Activated naive CD4-positive, alpha-beta T cell treated with anti-CD3 and anti-CD28 coated beads for 36 hours (primary cell): ENCODE measurements at regions not wholly inside any gene's neighbourhood (a gene's known extent, or its start where the extent isn't known, plus 50 kb on each side); places are given as distances from the start of the nearest gene placed in this dataset.
A peak's percentile ranks its signal among the peaks of the same experiment; 100 is the strongest.
"Not testable (repeated sequence)": the region's sequence is repeated elsewhere in the genome, so short reads cannot be mapped to it uniquely, and the experiment has no call there.

Experiments
- CTCF ChIA-PET: fragments of 350-600 bp; sonication (Branson Sonifier 250); formaldehyde crosslinking; loops from one replicate; lab custom pipeline; 2021; ENCODE audit warnings: antibody characterized with exemption; lab: Charles Lee
- DNase-seq: peaks from one replicate; pipeline ENCODE4 v3.0.0-alpha.2; 2020
- H3K27ac Mint-ChIP-seq: one replicate; pipeline ENCODE4 v1.8.0; 2021; ENCODE audit warnings: mild to moderate bottlenecking, mixed read lengths
- H3K27me3 Mint-ChIP-seq: one replicate; pipeline ENCODE4 v1.8.0; 2021; ENCODE audit warnings: low read depth, mixed read lengths
- H3K36me3 Mint-ChIP-seq: one replicate; pipeline ENCODE4 v1.8.0; 2021; ENCODE audit warnings: low read depth, mixed read lengths
- H3K4me1 Mint-ChIP-seq: one replicate; pipeline ENCODE4 v1.8.0; 2021; ENCODE audit warnings: low read depth, mixed read lengths
- H3K4me3 Mint-ChIP-seq: one replicate; pipeline ENCODE4 v1.8.0; 2021; ENCODE audit warnings: mild to moderate bottlenecking, moderate library complexity, mixed read lengths
- H3K9me3 Mint-ChIP-seq: one replicate; pipeline ENCODE4 v1.8.0; 2021; ENCODE audit warnings: mixed read lengths
- intact Hi-C: fragments of 100-400 bp; cut with micrococcal nuclease; formaldehyde crosslinking; loops from one replicate; pipeline ENCODE4 v1.15.1; 2023

DNA sequence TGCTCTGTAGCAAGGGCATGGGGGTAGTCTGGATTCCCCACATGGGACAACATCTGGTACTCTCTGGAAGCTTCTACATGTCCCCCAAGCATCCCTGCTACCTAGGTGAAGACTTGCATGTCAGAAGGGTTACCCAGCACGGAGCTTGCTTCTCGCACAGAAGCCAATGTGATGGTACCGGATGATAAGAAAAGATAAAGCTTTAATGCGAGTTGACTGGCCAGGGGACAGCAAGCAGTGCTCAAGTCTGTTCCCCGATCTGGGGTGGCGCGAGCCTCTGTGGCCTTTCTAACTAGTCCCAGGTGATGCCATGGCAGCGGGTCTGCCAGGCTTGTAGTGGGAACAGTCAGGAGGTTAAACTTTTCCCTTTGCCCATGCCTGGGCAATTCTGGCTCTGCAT lies 70.0 kb upstream of the TIAM2 start:
- CTCF ChIA-PET = interaction anchor here (0.6 to 1.8 kb wide), 7 partner anchors 21 to 699 kb away, joined by 3 to 8 read pairs (median 5); no protein-coding TSS in a partner anchor
- H3K36me3 Mint-ChIP-seq = no peaks in the 10 kb centered on the region
- no peaks in the 10 kb centered on the region for H3K27me3 Mint-ChIP-seq
- intact Hi-C loops = loop anchor here (10.0 kb wide), 1 partner anchor 600 kb away; no protein-coding TSS in a partner anchor
- peaks cover 16% of the 10 kb centered on the region for H3K4me1 Mint-ChIP-seq
- no peak overlapping the region for H3K27ac Mint-ChIP-seq
- no peak for DNase-seq
- H3K9me3 Mint-ChIP-seq = no peaks in the 10 kb centered on the region
- no peak overlapping the region for H3K4me3 Mint-ChIP-seq

DNA sequence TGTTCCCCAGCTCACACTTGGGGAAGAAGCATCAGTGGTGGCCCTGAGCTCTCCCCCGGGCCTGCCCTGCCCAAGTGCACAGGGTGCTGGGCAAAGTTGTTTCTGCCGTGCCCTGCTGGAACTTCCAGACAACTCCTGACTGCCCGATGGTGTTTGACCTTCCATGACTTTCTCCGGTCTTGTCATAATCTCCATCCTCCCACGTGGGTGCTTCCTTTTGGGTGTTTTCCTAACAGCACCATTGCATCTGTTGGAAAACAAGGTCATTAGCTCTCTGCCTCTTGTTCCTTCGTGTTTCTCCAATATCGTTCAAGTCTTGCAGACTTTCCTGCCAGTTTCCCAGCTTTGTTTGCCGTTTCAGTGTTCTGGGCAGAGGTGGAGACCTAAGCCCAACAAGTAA lies 68.7 kb upstream of the TIAM2 start:
- DNase-seq = no peak
- Mint-ChIP-seq H3K9me3 (no peaks in the 10 kb centered on the region), H3K27ac (no peak overlapping the region), H3K4me3 (no peak overlapping the region), H3K4me1 (peaks cover 15% of the 10 kb centered on the region), H3K27me3 (no peaks in the 10 kb centered on the region), H3K36me3 (no peaks in the 10 kb centered on the region)
- intact Hi-C loops = loop anchor here (10.0 kb wide), 1 partner anchor 598 kb away; no protein-coding TSS in a partner anchor
- CTCF ChIA-PET = interaction anchor here (0.6 to 4.5 kb wide), 7 partner anchors 18 to 324 kb away, joined by 3 to 73 read pairs (median 4); no protein-coding TSS in a partner anchor

DNA sequence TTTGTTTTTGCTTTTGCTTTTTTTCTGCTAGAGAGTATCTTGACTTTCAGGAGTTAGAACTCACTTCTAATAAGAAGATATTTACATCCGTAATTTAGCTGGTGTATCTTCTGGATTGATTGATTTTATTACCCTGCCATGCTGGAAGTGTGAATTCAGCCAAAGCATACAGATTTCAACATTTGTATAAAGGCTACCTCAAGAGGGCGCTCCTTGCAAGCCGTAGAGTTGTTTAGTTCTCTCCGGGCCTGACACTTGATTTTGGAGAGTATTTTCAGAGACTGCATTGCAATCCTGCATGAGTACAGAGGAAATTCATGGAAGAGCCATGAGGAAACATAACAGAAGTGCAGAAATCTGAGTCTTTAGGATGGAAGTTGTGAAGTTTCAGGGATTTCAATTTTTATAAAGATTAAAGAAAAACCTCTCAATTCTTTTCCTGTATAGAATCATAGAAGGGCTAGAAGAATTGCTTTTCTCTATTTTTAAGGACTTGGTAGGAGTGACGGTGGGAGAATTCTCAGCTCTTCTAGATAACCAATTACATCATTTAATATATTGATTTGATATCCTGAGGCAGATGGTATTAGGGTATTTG lies 66.7 kb upstream of the TIAM2 start:
- peaks cover 3% of the 10 kb centered on the region for H3K4me1 Mint-ChIP-seq
- CTCF ChIA-PET = interaction anchor here (0.6 to 6.3 kb wide), 30 partner anchors 8 to 389 kb away, joined by 3 to 101 read pairs (median 4); no protein-coding TSS in a partner anchor
- no peak overlapping the region for H3K4me3 Mint-ChIP-seq
- H3K27me3 Mint-ChIP-seq = no peaks in the 10 kb centered on the region
- H3K36me3 Mint-ChIP-seq = no peaks in the 10 kb centered on the region
- H3K27ac Mint-ChIP-seq = no peak overlapping the region
- H3K9me3 Mint-ChIP-seq = no peaks in the 10 kb centered on the region
- intact Hi-C loops = loop anchor here (1.0 to 10.0 kb wide), 7 partner anchors 60 to 596 kb away; partner anchors contain the start of gene TFB1M
- peak; percentile 88 for DNase-seq

DNA sequence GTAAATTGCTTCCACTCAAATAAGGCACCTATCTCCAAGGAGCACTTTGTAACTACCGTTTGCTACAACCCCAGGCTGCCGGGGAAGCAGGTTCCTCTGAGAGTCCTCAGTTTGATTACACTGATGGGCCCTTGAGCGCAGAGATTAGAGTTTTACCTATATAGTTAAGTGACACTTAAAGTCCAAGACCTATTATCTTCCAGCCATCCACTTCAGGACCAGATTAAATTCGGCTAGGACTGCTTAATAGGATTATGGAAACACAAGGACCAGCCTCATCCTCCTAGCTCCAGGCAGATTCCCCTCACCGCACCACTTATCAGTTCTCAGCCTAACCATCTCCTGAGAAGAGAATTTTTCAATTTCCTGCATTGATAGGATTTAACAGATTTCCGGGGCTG lies 64.7 kb upstream of the TIAM2 start:
- Mint-ChIP-seq H3K4me1 (peaks cover 3% of the 10 kb centered on the region), H3K36me3 (peaks cover 1% of the 10 kb centered on the region), H3K9me3 (no peaks in the 10 kb centered on the region), H3K27ac (no peak overlapping the region), H3K4me3 (no peak overlapping the region), H3K27me3 (no peaks in the 10 kb centered on the region)
- intact Hi-C loops = no loop called here
- CTCF ChIA-PET = interaction anchor here (0.6 to 6.3 kb wide), 5 partner anchors 62 to 386 kb away, joined by 3 to 101 read pairs (median 4); no protein-coding TSS in a partner anchor
- no peak for DNase-seq

DNA sequence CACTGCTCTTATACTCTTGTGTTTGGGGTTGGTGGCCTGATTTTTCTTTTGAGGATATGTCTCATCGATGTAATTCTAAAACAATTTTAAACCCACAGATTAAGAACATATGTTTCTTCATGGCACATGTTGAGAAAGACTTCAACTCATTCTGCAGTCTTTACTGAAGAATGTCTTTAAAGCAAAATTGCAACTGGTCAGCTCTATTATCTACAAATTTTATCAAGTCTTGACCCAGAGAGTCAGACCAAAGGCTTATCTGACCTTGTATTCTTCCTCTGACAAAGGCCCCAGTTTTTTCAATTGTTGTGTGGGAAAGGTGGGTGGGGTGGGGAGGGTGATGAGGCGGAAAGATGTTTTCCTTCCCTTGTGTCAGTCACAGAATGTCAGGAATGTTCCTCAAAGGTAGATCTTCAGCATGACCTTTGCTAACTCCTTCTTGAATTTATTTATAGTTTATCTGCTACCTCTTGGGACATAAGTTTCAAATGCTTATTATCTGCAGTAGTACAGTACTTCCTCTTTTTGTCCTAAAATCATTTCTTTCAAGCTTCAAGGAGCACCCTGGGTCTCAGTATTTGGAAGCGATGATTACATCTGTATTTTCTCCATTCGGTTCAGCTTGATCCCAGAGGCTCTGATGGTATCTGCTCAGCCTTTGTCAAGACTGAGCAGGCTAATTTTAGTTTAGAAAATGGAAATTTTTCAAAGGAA lies 63.2 kb upstream of the TIAM2 start:
- Mint-ChIP-seq H3K27me3 (no peaks in the 10 kb centered on the region), H3K36me3 (peaks cover 1% of the 10 kb centered on the region), H3K27ac (no peak overlapping the region), H3K9me3 (no peaks in the 10 kb centered on the region), H3K4me1 (peaks cover 3% of the 10 kb centered on the region), H3K4me3 (no peak overlapping the region)
- no peak for DNase-seq
- CTCF ChIA-PET = interaction anchor here (1.1 to 6.3 kb wide), 4 partner anchors 8 to 384 kb away, joined by 3 to 101 read pairs (median 4); no protein-coding TSS in a partner anchor
- intact Hi-C loops = no loop called here

DNA sequence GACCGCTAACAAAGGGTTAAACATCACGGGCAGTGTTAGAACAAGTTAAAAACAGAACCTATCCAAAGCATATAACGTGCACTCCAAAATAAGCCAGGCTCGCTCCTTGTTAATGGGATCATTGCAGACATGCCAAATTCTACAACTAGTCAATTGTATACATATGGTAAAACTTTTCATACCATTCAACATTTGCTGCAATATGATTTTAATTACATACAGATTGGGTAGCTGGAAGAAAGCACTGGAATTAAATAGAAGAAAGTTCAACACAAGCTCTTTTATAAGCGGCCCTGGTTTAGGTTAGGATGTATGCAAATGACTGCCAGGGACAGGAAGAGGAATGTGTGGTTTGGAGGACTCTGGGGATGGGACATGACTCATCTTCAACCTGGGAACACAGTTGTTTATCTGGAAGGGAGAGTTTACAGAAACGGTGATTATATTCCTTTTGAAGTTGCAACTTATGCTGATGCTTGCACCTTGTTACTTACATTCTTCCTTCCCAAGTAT lies 62.5 kb upstream of the TIAM2 start:
- Mint-ChIP-seq H3K9me3 (no peaks in the 10 kb centered on the region), H3K4me1 (peaks cover 3% of the 10 kb centered on the region), H3K27ac (no peak overlapping the region), H3K36me3 (peaks cover 1% of the 10 kb centered on the region), H3K27me3 (no peaks in the 10 kb centered on the region), H3K4me3 (no peak overlapping the region)
- intact Hi-C loops = no loop called here
- DNase-seq = no peak
- CTCF ChIA-PET = interaction anchor here (1.1 to 6.3 kb wide), 3 partner anchors 9 to 246 kb away, joined by 3 to 101 read pairs (median 4); no protein-coding TSS in a partner anchor

DNA sequence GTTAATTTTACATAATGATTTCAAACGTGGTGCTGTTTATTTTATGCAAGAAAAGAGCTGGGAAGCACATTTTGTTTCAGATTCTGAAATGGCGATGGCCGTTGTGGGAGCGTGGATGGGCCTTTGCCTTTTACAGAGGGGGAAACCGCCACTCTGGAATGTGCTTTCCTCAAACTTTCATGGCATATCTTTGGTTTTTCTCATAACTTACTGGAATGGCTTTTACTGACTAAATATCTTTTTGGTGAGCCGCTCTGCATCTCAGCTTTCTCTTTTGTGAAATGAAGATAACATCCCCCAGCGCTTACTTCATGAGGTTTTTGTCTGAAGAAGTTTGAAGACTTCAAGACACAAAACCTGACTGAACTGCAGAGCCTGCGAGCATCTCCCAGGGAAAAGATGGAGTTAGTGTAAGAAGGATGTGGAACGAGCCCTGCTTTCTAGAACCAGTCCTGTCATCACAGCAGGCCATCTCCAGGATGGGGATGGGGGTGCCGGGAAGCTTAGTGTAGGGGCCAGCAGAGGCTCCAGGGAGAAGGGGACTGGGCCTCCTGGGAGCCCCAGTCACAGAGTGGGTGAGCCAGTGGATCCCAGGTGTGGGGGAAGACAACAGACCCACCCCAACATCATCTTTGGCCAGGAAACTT lies 61.8 kb upstream of the TIAM2 start:
- H3K4me1 Mint-ChIP-seq = peaks cover 2% of the 10 kb centered on the region
- no peak overlapping the region for H3K4me3 Mint-ChIP-seq
- H3K27ac Mint-ChIP-seq = no peak overlapping the region
- CTCF ChIA-PET = interaction anchor here (1.1 to 6.3 kb wide), 2 partner anchors 10 to 239 kb away, joined by 4 to 101 read pairs; no protein-coding TSS in a partner anchor
- no peak for DNase-seq
- H3K9me3 Mint-ChIP-seq = no peaks in the 10 kb centered on the region
- intact Hi-C loops = no loop called here
- peaks cover 1% of the 10 kb centered on the region for H3K36me3 Mint-ChIP-seq
- H3K27me3 Mint-ChIP-seq = no peaks in the 10 kb centered on the region

DNA sequence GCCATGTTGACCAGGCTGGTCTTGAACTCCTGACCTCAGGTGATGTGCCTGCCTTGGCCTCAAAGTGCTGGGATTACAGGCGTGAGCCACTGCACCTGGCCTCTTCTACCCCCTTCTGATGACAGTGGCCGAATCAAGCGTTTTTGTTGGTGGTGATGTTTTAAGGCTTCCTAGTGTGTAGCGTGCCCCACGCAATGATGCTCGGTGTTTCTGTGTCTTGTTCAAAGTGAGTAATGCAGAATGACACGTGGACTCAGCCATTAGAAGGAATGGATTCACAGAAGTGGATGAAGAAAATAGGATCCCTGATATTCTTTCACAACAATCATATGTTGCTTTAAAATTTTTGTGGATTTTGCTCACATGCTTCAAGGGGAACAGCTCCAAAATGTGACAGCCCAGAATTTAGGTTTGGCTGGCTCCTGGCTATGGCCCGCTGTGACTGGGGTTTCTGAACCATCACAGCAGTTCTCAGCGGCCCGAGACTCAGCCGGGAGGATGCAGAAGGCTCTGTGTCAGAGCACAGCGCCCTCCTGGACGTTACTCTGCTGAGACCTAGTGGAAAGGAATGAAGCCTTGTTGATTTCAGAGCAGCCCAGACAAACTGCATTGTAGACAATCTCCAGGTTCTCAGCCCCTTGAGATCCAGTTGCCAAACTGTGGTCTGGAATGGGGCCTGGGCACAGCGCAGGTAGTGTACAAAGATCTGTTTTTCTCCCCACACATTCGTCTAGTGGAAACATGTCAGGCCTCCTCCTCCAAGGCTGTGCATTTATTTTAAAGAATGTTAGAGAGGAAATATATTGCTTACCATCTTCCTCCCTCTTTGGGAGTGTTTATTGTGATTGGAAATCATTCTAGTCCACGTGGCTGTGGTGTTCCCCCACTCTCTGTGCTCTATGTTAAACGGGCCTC lies 57.6 kb upstream of the TIAM2 start:
- Mint-ChIP-seq H3K36me3 (peaks cover 1% of the 10 kb centered on the region), H3K9me3 (no peaks in the 10 kb centered on the region), H3K27ac (no peak overlapping the region), H3K27me3 (no peaks in the 10 kb centered on the region), H3K4me3 (no peak overlapping the region), H3K4me1 (no peaks in the 10 kb centered on the region)
- CTCF ChIA-PET = interaction anchor here (1.5 kb wide), 1 partner anchor 9 kb away, joined by 6 read pairs; no protein-coding TSS in a partner anchor
- intact Hi-C loops = no loop called here
- DNase-seq = no peak

DNA sequence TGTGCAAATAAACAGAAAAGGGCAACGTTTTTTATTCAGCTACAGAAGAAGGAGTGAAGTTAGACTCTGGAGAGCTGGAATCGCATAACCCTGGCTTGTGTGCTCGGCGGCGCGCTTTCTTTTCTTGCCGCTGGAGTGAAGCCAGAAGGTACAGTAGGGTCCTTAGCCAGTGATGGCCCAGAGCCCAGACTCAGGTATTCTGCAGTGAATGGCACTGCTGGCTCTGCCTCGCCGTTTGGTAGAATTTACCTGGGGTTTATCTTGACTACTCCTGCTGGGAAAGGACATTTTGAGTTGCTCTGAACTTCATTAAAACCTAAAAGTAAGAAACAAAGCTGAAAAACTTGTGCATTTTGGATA lies 56.9 kb upstream of the TIAM2 start:
- Mint-ChIP-seq H3K4me3 (no peak overlapping the region), H3K9me3 (no peaks in the 10 kb centered on the region), H3K4me1 (no peaks in the 10 kb centered on the region), H3K36me3 (peaks cover 1% of the 10 kb centered on the region), H3K27ac (no peak overlapping the region), H3K27me3 (no peaks in the 10 kb centered on the region)
- CTCF ChIA-PET = no interaction called here
- intact Hi-C loops = no loop called here
- no peak for DNase-seq

DNA sequence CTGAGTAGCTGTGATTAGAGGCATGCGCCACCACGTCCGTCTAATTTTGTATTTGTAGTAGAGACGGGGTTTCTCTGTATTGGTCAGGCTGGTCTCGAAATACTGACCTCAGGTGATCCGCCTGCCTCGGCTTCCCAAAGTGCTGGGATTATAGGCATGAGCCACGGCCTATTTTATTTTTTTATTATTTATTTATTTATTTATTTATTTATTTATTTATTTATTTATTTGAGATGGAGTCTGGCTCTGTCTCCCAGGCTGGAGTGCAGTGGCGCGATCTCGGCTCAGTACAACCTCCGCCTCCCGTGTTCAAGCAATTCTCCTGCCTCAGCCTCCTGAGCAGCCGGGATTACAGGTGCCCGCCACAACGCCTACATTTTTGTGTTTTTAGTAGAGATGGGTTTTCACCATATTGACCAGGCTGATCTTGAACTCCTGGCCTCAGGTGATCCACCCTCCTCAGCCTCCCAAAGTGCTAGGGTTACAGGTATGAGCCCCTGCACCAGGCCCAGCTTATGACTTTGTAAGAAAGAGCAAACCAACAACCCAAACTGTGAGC lies 56.3 kb upstream of the TIAM2 start:
- intact Hi-C loops, DNase-seq, H3K27ac Mint-ChIP-seq, H3K9me3 Mint-ChIP-seq, H3K4me1 Mint-ChIP-seq, H3K4me3 Mint-ChIP-seq, CTCF ChIA-PET, H3K36me3 Mint-ChIP-seq, H3K27me3 Mint-ChIP-seq: not testable (repeated sequence)

DNA sequence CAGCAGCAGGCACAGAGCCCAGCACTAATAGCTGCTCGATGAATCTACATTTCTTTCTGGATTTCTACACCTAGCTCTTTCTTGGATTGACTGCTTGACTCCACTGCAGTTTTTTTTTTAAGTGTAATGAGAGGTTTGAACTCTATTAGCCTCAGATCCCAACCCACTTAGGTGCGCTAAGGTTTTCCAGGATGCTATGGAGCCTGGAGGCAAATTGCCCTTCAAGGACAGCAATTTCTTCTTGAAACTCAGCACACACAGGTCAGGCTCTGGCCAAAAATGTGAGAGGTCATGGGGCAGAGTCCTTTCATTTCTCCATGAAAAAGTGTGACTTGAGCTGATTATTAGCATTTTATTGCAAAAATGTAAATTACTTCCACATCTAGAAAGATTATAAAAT lies 52.3 kb upstream of the TIAM2 start:
- Mint-ChIP-seq H3K9me3 (peaks cover 2% of the 10 kb centered on the region), H3K27me3 (no peaks in the 10 kb centered on the region), H3K4me3 (no peak overlapping the region), H3K36me3 (peaks cover 10% of the 10 kb centered on the region), H3K4me1 (no peaks in the 10 kb centered on the region), H3K27ac (no peak overlapping the region)
- CTCF ChIA-PET = interaction anchor here (0.7 to 0.9 kb wide), 2 partner anchors 267 to 293 kb away, joined by 3 read pairs; no protein-coding TSS in a partner anchor
- DNase-seq = no peak
- intact Hi-C loops = no loop called here
